ENCODE measurements at regions not wholly inside any gene's neighbourhood (a gene's known extent, or its start where the extent isn't known, plus 50 kb on each side); places are given as distances from the start of the nearest gene placed in this dataset.

DNA sequence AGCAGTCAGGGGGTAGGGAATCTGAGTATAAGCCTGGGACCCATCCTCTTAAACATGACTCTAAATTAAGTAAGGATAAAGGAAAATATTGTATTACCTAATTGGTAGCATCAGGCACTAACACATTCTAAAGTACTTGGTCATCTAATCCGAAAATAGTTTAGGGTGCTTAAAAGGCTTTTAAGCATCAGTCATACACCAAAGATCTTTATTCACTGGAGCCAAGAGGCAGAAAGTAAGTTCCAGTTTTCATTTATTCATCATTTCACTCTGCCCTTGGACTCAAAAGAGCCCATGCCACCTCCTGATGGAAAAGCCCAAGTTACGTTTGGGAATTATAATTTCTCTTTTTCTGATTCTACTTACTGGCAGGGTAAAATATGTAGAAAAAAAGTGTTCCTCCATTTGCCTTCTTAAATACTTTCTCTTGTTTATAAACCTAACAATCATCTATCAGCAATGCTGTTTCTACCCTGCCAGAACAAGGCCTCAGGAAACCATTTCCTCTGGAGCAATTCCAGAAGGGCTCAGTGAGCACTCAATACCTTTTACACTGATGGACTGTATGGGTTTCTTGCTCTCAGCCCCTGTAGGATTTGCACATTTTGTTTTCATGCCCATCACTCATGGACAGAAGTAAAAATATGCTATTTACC is 120.1 kb upstream of the SLC5A12 start:
- Histone ChIP-seq H3K9me3 (no peaks in the 10 kb centered on the region), H3K4me3 (no peak overlapping the region), H3K4me1 (peaks cover 13 to 64% of the 10 kb centered on the region in 2 donors), H3K27ac (peak overlapping the region; percentile 94 to 96), H3K27me3 (no peaks in the 10 kb centered on the region), H3K36me3 (no peaks in the 10 kb centered on the region)
- peak in 1 of 2 donors; percentile 70 for DNase-seq (ENCODE audit: low spot score in 2 of 2)
- intact Hi-C loops (cut with DNase I) = loop anchor here (1.0 to 10.0 kb wide), 4 partner anchors 21 to 633 kb away; partner anchors contain the start of genes FIBIN and LGR4
- TF ChIP-seq, protein P1, sequence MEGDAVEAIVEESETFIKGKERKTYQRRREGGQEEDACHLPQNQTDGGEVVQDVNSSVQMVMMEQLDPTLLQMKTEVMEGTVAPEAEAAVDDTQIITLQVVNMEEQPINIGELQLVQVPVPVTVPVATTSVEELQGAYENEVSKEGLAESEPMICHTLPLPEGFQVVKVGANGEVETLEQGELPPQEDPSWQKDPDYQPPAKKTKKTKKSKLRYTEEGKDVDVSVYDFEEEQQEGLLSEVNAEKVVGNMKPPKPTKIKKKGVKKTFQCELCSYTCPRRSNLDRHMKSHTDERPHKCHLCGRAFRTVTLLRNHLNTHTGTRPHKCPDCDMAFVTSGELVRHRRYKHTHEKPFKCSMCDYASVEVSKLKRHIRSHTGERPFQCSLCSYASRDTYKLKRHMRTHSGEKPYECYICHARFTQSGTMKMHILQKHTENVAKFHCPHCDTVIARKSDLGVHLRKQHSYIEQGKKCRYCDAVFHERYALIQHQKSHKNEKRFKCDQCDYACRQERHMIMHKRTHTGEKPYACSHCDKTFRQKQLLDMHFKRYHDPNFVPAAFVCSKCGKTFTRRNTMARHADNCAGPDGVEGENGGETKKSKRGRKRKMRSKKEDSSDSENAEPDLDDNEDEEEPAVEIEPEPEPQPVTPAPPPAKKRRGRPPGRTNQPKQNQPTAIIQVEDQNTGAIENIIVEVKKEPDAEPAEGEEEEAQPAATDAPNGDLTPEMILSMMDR (IDR thresholded peaks at IDR 0.05) = no peak

DNA sequence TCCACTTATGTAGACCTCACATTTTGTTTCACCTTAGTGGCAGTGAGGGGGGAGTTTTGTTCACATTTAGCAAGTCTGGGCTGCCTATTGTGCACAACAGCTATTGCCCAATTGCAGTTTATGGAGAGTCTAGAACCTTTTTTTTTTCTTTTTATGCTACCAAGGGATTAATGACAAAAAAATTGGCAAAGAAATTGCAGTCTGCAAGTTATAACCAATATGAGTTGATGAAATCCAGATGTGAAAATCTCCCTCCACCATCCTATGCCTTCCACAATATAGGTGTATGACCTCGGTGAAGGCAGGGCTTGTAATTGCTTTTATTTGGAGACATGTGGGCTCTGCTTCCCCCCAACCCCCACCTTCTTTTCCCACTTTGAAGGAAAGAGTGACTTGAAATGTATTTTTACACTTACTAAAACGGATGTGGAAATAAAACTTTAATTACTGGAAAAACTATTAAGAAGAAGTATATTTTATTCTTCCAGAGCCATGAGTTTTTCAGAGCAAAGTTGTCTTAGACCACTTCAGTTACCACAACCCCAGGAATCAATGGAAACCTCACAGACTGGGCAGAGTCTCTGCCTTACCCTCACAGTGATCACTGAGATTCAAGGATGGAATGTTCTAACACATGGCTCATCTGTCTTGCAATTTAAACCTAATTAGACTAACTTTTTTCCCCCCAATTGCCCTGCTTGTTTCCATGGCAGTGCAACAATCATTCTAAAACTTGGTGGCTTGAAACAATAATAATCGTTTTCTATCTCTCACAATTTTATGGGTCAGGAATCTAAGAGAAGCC is 120.8 kb upstream of the SLC5A12 start:
- H3K27me3 ChIP-seq = no peaks in the 10 kb centered on the region
- no peak for DNase-seq (ENCODE audit: low spot score in 2 of 2)
- TF ChIP-seq, protein P1 (IDR thresholded peaks at IDR 0.05) = no peak
- intact Hi-C loops (cut with DNase I) = loop anchor here (1.0 to 10.0 kb wide), 4 partner anchors 22 to 632 kb away; partner anchors contain the start of genes FIBIN and LGR4
- no peak overlapping the region for H3K4me3 ChIP-seq
- no peaks in the 10 kb centered on the region for H3K36me3 ChIP-seq
- H3K4me1 ChIP-seq = peaks cover 13 to 70% of the 10 kb centered on the region in 2 donors
- H3K9me3 ChIP-seq = no peaks in the 10 kb centered on the region
- H3K27ac ChIP-seq = peak overlapping the region; percentile 94 to 96

DNA sequence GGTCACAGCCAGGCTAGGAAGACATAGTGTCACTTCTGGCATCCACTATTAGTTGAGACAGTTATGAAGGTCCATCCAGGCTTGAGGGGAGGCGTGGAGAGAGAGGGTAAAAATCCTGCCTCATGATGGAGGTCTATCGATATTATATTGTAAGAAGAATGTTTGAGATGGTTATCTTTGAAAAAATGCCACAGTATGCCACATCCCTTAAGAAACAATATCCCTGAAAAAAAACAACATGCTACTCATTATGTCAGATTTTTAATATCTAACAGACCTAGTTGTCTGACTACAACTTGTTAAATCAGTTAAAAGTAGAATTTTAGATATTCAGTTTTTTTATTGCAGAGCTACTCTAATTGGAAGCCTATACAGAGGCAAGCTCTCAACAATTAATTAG is 121.7 kb upstream of the SLC5A12 start:
- TF ChIP-seq, protein P1 (IDR thresholded peaks at IDR 0.05) = no peak
- H3K36me3 ChIP-seq = no peaks in the 10 kb centered on the region
- H3K9me3 ChIP-seq = no peaks in the 10 kb centered on the region
- H3K4me3 ChIP-seq = no peak overlapping the region
- H3K27ac ChIP-seq = peak overlapping the region; percentile 94 to 96
- intact Hi-C loops (cut with DNase I) = loop anchor here (2.0 to 10.0 kb wide), 3 partner anchors 23 to 631 kb away; partner anchors contain the start of genes FIBIN and LGR4
- no peaks in the 10 kb centered on the region for H3K27me3 ChIP-seq
- H3K4me1 ChIP-seq = peaks cover 13 to 78% of the 10 kb centered on the region in 2 donors
- no peak for DNase-seq (ENCODE audit: low spot score in 2 of 2)

DNA sequence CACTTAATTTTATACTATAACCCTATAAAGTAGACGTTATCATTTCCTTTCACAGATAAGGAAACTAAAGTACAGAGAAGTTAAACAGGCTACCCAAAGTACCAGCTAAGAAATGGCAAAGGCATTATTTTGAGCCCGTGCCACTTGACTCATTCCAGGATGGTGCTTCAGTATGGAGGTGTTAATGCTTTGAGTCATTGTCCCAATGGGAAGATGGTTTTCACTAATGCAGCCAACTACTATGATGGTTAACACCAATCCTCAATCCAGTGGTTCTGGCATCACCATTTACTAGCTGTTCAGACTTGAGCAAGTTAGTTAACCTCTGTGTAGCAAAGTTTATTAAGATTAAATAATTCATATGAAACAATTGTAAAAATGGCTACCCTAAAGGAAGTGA is 123.1 kb upstream of the SLC5A12 start:
- intact Hi-C loops (cut with DNase I) = loop anchor here (10.0 kb wide), 1 partner anchor 630 kb away; the partner anchor contains the start of gene LGR4
- H3K9me3 ChIP-seq = no peaks in the 10 kb centered on the region
- TF ChIP-seq, protein P1 (IDR thresholded peaks at IDR 0.05) = no peak
- no peak overlapping the region for H3K4me3 ChIP-seq
- no peaks in the 10 kb centered on the region for H3K36me3 ChIP-seq
- peak overlapping the region; percentile 94 to 96 for H3K27ac ChIP-seq
- peaks cover 13 to 87% of the 10 kb centered on the region in 2 donors for H3K4me1 ChIP-seq
- no peak for DNase-seq (ENCODE audit: low spot score in 2 of 2)
- H3K27me3 ChIP-seq = no peaks in the 10 kb centered on the region

DNA sequence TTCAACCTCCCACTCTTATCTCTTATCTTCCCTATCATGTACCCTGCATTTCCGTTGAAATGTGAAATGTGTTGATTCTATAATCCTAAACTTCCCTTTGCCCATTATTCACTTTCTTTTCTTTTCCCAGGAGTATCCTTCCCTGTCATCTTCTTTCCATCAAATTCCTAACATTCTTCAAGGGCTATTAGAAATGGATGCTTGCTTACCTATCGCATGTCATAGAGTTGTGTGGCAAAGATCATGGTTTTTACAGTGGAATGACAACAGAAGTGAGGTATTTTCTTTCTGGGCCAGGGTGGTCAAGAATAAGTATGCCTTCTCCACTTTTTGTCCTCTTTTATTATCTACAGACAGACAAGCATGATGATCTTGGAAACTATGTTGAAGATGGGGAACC is 124.4 kb upstream of the SLC5A12 start:
- Histone ChIP-seq H3K9me3 (no peaks in the 10 kb centered on the region), H3K4me1 (peaks cover 13 to 74% of the 10 kb centered on the region in 2 donors), H3K27me3 (no peaks in the 10 kb centered on the region), H3K27ac (peak overlapping the region; percentile 94 to 96), H3K4me3 (no peak overlapping the region), H3K36me3 (no peaks in the 10 kb centered on the region)
- DNase-seq (ENCODE audit: low spot score in 2 of 2) = no peak
- intact Hi-C loops (cut with DNase I) = loop anchor here (2.0 to 10.0 kb wide), 2 partner anchors 101 to 629 kb away; partner anchors contain the start of gene LGR4
- TF ChIP-seq, protein P1 (IDR thresholded peaks at IDR 0.05) = no peak
